HG03558 (cell line): ENCODE measurements at regions not wholly inside any gene's neighbourhood (a gene's known extent, or its start where the extent isn't known, plus 50 kb on each side); places are given as distances from the start of the nearest gene placed in this dataset.

Experiments used
- ATAC-seq: cut with Tn5 transposase; IDR thresholded peaks from one replicate; pipeline ENCODE4 v1.9.1; 2021; ENCODE audit warnings: moderate number of reproducible peaks; ENCODE audit not compliant: unreplicated experiment; ENCODE audit errors: extremely low read depth

GRCh38 chr13:68888832-68889231 is 1218.8 kb upstream of the ATXN8OS start:
- no peak for ATAC-seq

GRCh38 chr13:68872338-68872737 is 1235.3 kb upstream of the ATXN8OS start:
- ATAC-seq = no peak

- no peak for ATAC-seq
Measured at GRCh38 chr13:68851026-68851425, 1256.6 kb upstream of the ATXN8OS start.

GRCh38 chr13:68850160-68850559 is 1257.5 kb upstream of the ATXN8OS start:
- ATAC-seq = no peak

GRCh38 chr13:68846663-68847062 is 1261.0 kb upstream of the ATXN8OS start:
- ATAC-seq = no peak

GRCh38 chr13:68834375-68834774 is 1273.3 kb upstream of the ATXN8OS start:
- ATAC-seq = no peak

GRCh38 chr13:68816715-68817114 is 1290.9 kb upstream of the ATXN8OS start:
- no peak for ATAC-seq

GRCh38 chr13:68813180-68813796 is 1294.3 kb upstream of the ATXN8OS start:
- ATAC-seq = no peak

- ATAC-seq = no peak
Measured at GRCh38 chr13:68810660-68811059, 1297.0 kb upstream of the ATXN8OS start.

- ATAC-seq = no peak
Measured at GRCh38 chr13:68808456-68808855, 1299.2 kb upstream of the ATXN8OS start.

GRCh38 chr13:68806125-68806524 is 1301.5 kb upstream of the ATXN8OS start:
- ATAC-seq = no peak

GRCh38 chr13:68784275-68784674 is 1323.4 kb upstream of the ATXN8OS start:
- ATAC-seq = no peak

- ATAC-seq = no peak
Measured at GRCh38 chr13:68759617-68760016, 1348.0 kb upstream of the ATXN8OS start.

- no peak for ATAC-seq
Measured at GRCh38 chr13:68749796-68750195, 1357.8 kb upstream of the ATXN8OS start.

GRCh38 chr13:68748038-68748437 is 1359.6 kb upstream of the ATXN8OS start:
- ATAC-seq = no peak

- ATAC-seq = no peak
Measured at GRCh38 chr13:68745502-68745901, 1362.1 kb upstream of the ATXN8OS start.

- no peak for ATAC-seq
Measured at GRCh38 chr13:68736961-68737360, 1370.7 kb upstream of the ATXN8OS start.

- ATAC-seq = no peak
Measured at GRCh38 chr13:68727798-68728197, 1379.8 kb upstream of the ATXN8OS start.

- no peak for ATAC-seq
Measured at GRCh38 chr13:68727165-68727564, 1380.5 kb upstream of the ATXN8OS start.

- no peak for ATAC-seq
Measured at GRCh38 chr13:68719815-68720214, 1387.8 kb upstream of the ATXN8OS start.

GRCh38 chr13:68715651-68716050 is 1392.0 kb upstream of the ATXN8OS start:
- ATAC-seq = no peak

- ATAC-seq = no peak
Measured at GRCh38 chr13:68714292-68714691, 1393.3 kb upstream of the ATXN8OS start.

GRCh38 chr13:68713394-68713793 is 1394.2 kb upstream of the ATXN8OS start:
- ATAC-seq = no peak
